ENCODE measurements at regions not wholly inside any gene's neighbourhood (a gene's known extent, or its start where the extent isn't known, plus 50 kb on each side); places are given as distances from the start of the nearest gene placed in this dataset.

DNA sequence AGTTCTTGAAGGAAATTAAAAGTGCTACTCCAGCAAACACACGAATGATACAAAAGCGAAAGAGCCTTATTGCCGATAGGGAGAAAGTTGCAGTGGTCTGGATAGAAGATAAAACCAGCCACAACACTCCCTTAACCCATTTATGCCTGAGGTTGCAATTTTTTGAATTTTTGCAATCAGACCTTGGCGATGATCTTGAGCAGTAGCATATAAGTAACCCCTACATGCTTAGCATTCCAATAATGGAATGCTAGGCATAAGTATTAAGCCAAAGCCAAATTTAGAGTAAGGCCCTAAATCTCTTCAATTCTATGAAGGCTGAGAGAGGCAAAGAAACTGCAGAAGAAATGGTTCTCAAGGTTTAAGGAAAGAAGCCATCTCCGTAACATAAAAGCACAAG, 153.5 kb downstream of the SLC28A3 start:
- no peak for DNase-seq

DNA sequence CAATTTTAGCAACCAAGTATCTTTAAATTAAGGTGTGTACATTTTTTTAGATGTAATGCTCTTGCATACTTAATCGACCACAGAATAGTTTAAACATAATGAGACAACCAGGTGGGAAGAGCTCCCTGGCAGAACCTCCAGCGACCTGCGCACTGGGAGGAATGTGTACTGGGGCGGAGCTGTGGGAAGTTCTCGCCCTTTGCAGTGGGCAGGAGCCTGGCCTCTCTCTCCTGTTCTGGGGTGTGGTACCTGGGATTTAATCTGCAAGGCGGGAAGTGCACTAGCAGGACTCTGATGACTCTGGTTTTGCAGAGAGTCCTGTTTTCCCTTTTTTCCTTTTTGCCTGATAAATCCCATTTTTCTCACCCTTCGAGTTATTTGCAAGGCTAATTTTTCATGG, 150.7 kb downstream of the SLC28A3 start:
- no peak for DNase-seq

DNA sequence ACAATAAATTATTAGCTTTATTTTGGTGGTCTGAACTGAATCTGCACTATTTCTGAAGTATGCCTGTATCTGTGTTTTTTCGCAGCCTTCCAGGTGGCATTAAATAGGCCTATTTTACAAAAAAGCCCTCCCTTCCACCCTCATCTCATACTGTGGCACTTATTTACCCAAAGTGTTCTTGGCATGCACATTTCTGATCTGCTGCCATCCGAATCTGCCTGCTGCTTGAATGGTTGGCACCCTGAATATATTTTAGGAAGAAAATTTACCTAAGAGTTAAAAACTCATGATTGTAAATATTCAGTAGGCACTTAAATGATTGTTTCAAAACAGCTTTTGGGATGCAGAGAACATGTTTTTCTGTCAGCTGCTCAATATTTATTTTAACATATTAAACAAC, 150.1 kb downstream of the SLC28A3 start:
- DNase-seq = no peak

GRCh38 chr9:84206801-84207370, 133.7 kb downstream of the SLC28A3 start:
- no peak for DNase-seq

GRCh38 chr9:84207491-84207951, 133.0 kb downstream of the SLC28A3 start:
- DNase-seq = no peak

- no peak for DNase-seq
These were observed 128.3 kb downstream of the SLC28A3 start for GRCh38 chr9:84212246-84212645.

DNA sequence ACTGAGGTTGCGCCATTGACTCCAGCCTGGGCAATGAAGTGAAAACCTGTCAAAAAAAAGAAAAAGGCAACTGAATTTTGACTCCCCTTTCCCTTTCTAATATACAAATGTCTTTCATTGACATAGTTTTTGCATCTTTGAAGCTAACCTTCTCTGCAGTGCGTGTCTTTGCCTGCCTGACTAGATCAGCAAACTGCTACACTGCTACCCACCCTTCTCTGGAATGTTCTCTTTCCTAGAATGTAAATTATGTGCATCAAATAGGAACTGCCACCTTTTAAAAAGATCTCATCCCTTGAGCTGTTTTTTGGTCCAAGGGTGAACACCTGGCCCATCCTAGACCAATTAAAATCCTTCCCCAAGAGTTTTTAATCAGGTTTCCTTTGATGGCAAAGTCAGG, 127.6 kb downstream of the SLC28A3 start:
- no peak for DNase-seq

DNA sequence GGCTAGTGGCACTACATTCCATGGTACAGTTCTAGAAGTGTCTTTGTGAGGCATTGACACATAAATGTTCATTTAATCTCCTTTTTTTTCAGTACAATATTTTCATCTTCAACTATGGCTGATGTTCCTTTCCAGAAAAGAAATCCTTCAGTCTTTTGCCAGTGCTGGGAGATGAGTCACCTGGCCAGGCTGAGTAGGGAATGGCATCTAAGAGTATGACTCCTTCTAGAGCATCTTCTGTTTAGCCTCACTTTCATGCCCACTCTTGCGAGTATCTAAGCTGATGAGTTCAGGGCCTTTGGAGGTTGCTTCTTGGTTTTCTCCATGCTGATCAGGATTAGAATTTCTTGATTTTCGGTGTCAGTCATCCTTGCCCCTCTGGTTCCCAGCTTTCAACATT, 124.4 kb downstream of the SLC28A3 start:
- no peak for DNase-seq

- no peak for DNase-seq
These were observed 122.2 kb downstream of the SLC28A3 start for GRCh38 chr9:84218322-84218721.

DNA sequence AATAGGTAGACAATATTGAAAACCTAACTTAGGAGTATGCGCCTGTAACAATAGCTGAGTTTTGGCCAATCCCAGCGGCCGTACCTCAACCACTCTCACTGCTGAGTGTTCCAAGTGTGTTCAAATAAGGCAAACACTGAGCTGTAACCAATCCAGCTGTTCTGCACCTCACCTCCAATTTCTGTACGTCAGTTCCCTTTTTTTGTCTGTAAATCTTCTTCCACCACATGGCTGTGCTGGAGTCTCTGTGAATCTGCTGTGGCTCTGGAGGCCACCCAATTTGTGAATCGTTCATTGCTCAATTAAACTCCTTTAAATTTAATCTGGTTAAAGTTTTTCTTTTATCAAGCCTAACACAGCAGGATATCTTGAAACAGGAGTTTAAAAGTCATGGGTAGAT, 116.3 kb downstream of the SLC28A3 start:
- DNase-seq = no peak

All from HCEC 1CT (cell line).